ENCODE measurements at regions not wholly inside any gene's neighbourhood (a gene's known extent, or its start where the extent isn't known, plus 50 kb on each side); places are given as distances from the start of the nearest gene placed in this dataset.

- Histone ChIP-seq H3K4me3 (no peak overlapping the region), H3K27me3 (replicated peaks in 1 of 2; ENCODE audit: control insufficient read depth in 2 of 2, insufficient read depth in 2 of 2, low read length in 1 of 2) (peaks cover 2 to 4% of the 10 kb centered on the region in 2 experiments; a peak in 2 of 4 replicates), H3K9ac (ENCODE audit: control insufficient read depth, insufficient read depth, low read length) (no peak overlapping the region; the same call in 1 of the 2 replicates), H3K79me2 (ENCODE audit: control insufficient read depth, insufficient read depth, low read length) (peaks cover 14% of the 10 kb centered on the region), H3K4me2 (ENCODE audit: control insufficient read depth, insufficient read depth) (no peak overlapping the region), H3K9me3 (replicated peaks; ENCODE audit: control insufficient read depth, insufficient read depth, low read length) (no peaks in the 10 kb centered on the region), H4K20me1 (ENCODE audit: control insufficient read depth, insufficient read depth) (no peaks in the 10 kb centered on the region), H3K4me1 (ENCODE audit: control insufficient read depth, insufficient read depth, low read length) (peaks cover 33% of the 10 kb centered on the region), H3K36me3 (ENCODE audit: control insufficient read depth in 2 of 2, insufficient read depth in 2 of 2, low read length in 1 of 2) (no peaks in the 10 kb centered on the region), H3K27ac (ENCODE audit: control insufficient read depth, insufficient read depth) (no peak overlapping the region), H2AFZ (ENCODE audit: control insufficient read depth, low read depth, low read length) (no peak overlapping the region)
- DNase-seq (ENCODE audit: low read depth, low spot score): no peak
- BruUV-seq (replicated peaks): no TSS peak
- RAD21 ChIA-PET (ENCODE audit: unreplicated experiment): interaction anchor here (0.7 to 8.6 kb wide), 5 partner anchors 27 to 169 kb away, joined by 3 to 293 read pairs (median 3); no protein-coding TSS in a partner anchor
- CTCF ChIA-PET: interaction anchor here (2.2 to 11.8 kb wide), 5 partner anchors 57 to 263 kb away, joined by 6 to 577 read pairs (median 97); partner anchors contain the start of gene TM9SF2
- TF ChIP-seq MEF2A (IDR thresholded peaks at IDR 0.05; ENCODE audit: insufficient read depth, low read depth, low read length) (no peak), KAT2A (conservative IDR thresholded peaks at IDR 0.05; ENCODE audit: control insufficient read depth, low read depth, low read length) (no peak), POLR2AphosphoS5 (IDR thresholded peaks at IDR 0.05; ENCODE audit: low read length) (no peak), PML (IDR thresholded peaks at IDR 0.05; ENCODE audit: low read length) (no peak), ZSCAN29 (IDR thresholded peaks at IDR 0.05) (no peak), SMARCA5 (IDR thresholded peaks at IDR 0.05) (no peak), ZZZ3 (IDR thresholded peaks at IDR 0.05; ENCODE audit: control insufficient read depth, insufficient read length, low read depth) (no peak), RAD21 (IDR thresholded peaks at IDR 0.05; ENCODE audit: insufficient read depth, low read depth, low read length) (no peak), ZNF207 (IDR thresholded peaks at IDR 0.05; ENCODE audit: borderline replicate concordance) (no peak), BACH1 (IDR thresholded peaks at IDR 0.05; ENCODE audit: borderline replicate concordance) (no peak), MEF2B (IDR thresholded peaks at IDR 0.05; ENCODE audit: partially characterized antibody, poor library complexity, severe bottlenecking) (no peak), E2F8 (IDR thresholded peaks at IDR 0.05; ENCODE audit: low read depth, partially characterized antibody) (no peak), ZNF592 (IDR thresholded peaks at IDR 0.05) (no peak), WRNIP1 (IDR thresholded peaks at IDR 0.05; ENCODE audit: borderline replicate concordance, low read depth, low read length) (no peak), SPI1 (IDR thresholded peaks at IDR 0.05; ENCODE audit: borderline replicate concordance, insufficient read depth, low read depth, low read length) (no peak)
- POLR2A ChIA-PET: no interaction called here
- ATAC-seq: no peak
- intact Hi-C loops (cut with micrococcal nuclease; ENCODE audit: unreplicated experiment) (no loop called here), in situ Hi-C loops (cut with MboI) (loop anchor here (5.0 kb wide), 3 partner anchors 52 to 262 kb away; no protein-coding TSS in a partner anchor)
- no peak for FAIRE-seq
- WGBS (ENCODE audit: insufficient coverage, insufficient replicate concordance, low lambda C conversion rate, missing lambda C conversion rate): 80% methylated on average over 7 of the region's 7 CpGs
- SMC1A ChIA-PET (ENCODE audit: uncharacterized antibody, unreplicated experiment): interaction anchor here (2.5 to 8.7 kb wide), 3 partner anchors 57 to 169 kb away, joined by 12 to 300 read pairs (median 15); no protein-coding TSS in a partner anchor
These were observed 62.2 kb upstream of the TM9SF2 start for GRCh38 chr13:99439048-99439447.

Measured in GM12878 (cell line).